ENCODE measurements at regions not wholly inside any gene's neighbourhood (a gene's known extent, or its start where the extent isn't known, plus 50 kb on each side); places are given as distances from the start of the nearest gene placed in this dataset.

DNA sequence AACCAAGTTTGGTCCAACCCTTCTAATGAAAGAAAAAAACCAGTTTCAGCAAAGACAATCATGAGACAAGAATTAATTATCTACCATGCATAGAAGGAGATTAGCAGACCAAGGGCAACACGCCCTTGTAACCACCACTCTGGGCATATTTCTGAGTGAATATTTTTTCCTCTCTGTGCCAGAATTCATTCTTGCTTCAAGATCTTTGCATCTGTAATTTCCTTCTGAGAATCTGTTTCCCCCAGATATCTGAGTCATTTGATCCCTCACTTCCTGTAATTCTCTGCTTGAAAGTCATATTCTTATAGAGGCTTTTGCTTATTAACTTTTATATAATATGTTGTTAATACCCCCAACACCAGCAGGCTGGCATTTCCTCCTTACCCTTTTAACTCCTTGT lies 243.7 kb downstream of the SLC16A7 start:
- Histone ChIP-seq H3K27me3 (ENCODE audit: control insufficient read depth, insufficient read depth, low read length) (no peaks in the 10 kb centered on the region), H3K36me3 (ENCODE audit: control insufficient read depth, insufficient read depth, low read length) (no peaks in the 10 kb centered on the region), H3K27ac (ENCODE audit: low read depth, low read length) (no peak overlapping the region), H3K4me3 (ENCODE audit: low read length) (no peak overlapping the region), H3K9ac (ENCODE audit: low read length) (no peak overlapping the region), H3K4me1 (ENCODE audit: control insufficient read depth, insufficient read depth, low read length) (no peaks in the 10 kb centered on the region)

DNA sequence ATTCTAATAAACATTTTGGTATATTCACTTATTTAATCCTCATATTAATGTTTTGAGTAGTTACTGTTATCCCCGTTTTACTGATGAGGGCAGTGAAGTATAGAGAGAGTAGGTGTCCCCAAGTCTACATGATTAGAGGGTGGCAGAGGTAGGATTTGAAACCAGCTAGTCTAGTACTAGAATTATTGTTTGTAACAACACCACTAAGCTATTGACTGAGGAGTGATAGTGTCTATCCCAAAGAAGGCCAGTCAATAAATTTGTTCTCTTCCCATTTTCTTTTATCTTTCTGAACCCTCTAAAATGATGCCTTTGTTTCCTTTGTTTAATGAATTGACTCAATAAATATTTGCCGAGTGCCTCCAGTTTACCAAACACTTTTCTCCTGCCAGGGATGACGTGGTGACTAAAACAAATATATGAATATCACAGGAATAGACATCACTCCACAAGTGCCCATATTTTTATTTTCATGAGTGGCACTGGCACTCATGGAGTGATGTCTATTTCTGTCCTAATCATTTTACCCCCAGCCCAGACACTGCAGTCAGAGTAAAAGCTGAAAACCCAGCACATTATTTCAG lies 247.5 kb downstream of the SLC16A7 start:
- Histone ChIP-seq H3K27ac (ENCODE audit: low read depth, low read length) (no peak overlapping the region), H3K36me3 (ENCODE audit: control insufficient read depth, insufficient read depth, low read length) (no peaks in the 10 kb centered on the region), H3K27me3 (ENCODE audit: control insufficient read depth, insufficient read depth, low read length) (no peaks in the 10 kb centered on the region), H3K4me1 (ENCODE audit: control insufficient read depth, insufficient read depth, low read length) (no peaks in the 10 kb centered on the region), H3K4me3 (ENCODE audit: low read length) (no peak overlapping the region), H3K9ac (ENCODE audit: low read length) (no peak overlapping the region)

DNA sequence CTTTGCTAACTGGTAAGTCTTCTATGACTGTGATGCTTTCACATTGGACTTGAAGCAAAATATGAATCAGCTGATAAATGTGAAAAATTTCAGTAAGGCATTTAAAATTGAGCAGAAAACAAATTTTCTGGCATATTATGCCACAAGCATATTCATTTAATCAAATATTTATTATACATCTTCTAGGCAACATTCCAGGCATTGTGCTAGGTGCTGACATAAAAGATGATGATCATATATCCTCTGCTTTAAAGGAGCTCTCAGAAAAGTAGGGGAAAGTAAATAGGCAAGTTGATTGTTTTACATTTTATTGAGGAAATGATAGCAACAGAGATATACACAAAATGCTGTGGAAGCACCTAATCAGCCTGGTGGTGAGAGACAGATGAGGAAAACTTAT lies 248.9 kb downstream of the SLC16A7 start:
- no peaks in the 10 kb centered on the region for H3K36me3 ChIP-seq (ENCODE audit: control insufficient read depth, insufficient read depth, low read length)
- H3K9ac ChIP-seq (ENCODE audit: low read length) = no peak overlapping the region
- H3K27ac ChIP-seq (ENCODE audit: low read depth, low read length) = no peak overlapping the region
- H3K4me3 ChIP-seq (ENCODE audit: low read length) = no peak overlapping the region
- H3K27me3 ChIP-seq (ENCODE audit: control insufficient read depth, insufficient read depth, low read length) = no peaks in the 10 kb centered on the region
- H3K4me1 ChIP-seq (ENCODE audit: control insufficient read depth, insufficient read depth, low read length) = no peaks in the 10 kb centered on the region

DNA sequence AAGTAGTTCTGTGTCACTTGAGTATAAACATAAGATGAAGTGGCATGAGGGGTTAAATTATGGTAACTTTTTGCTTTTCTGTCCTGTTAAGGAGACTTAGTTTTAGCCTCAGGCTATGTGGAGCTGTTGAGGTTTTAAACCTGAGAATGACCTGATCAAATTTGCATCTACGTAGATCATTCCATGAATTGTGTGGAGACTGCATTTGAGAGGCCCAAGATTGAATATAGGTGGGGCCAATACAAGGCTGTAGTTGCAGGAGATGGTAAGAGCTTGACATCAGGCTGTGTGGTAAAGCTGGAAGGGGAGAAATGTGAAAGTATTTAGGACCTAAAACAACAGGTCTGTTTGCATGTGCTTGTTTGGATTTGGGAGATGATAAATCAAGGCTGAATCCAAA lies 249.5 kb downstream of the SLC16A7 start:
- Histone ChIP-seq H3K27me3 (ENCODE audit: control insufficient read depth, insufficient read depth, low read length) (no peaks in the 10 kb centered on the region), H3K4me1 (ENCODE audit: control insufficient read depth, insufficient read depth, low read length) (no peaks in the 10 kb centered on the region), H3K4me3 (ENCODE audit: low read length) (no peak overlapping the region), H3K9ac (ENCODE audit: low read length) (no peak overlapping the region), H3K36me3 (ENCODE audit: control insufficient read depth, insufficient read depth, low read length) (no peaks in the 10 kb centered on the region), H3K27ac (ENCODE audit: low read depth, low read length) (no peak overlapping the region)

DNA sequence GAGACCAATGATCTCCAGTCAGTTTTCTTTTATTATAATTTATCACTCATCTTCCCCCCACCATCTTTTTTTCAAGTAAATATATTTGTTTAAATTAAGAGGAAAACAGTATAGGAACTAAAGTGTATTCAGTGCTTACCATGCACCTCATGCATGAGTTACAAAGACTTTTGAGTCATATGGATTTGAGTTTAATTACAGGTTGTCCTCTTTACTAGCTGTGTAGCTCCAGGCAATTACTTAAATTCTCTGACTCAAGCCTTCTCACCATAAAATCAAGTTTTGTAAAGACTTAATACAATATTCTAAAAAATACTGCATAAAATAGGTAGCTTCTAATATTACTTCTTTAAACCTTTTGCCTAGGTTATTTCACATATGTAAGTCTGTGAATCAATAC lies 251.3 kb downstream of the SLC16A7 start:
- Histone ChIP-seq H3K4me1 (ENCODE audit: control insufficient read depth, insufficient read depth, low read length) (no peaks in the 10 kb centered on the region), H3K9ac (ENCODE audit: low read length) (no peak overlapping the region), H3K36me3 (ENCODE audit: control insufficient read depth, insufficient read depth, low read length) (no peaks in the 10 kb centered on the region), H3K4me3 (ENCODE audit: low read length) (no peak overlapping the region), H3K27ac (ENCODE audit: low read depth, low read length) (no peak overlapping the region), H3K27me3 (ENCODE audit: control insufficient read depth, insufficient read depth, low read length) (no peaks in the 10 kb centered on the region)

DNA sequence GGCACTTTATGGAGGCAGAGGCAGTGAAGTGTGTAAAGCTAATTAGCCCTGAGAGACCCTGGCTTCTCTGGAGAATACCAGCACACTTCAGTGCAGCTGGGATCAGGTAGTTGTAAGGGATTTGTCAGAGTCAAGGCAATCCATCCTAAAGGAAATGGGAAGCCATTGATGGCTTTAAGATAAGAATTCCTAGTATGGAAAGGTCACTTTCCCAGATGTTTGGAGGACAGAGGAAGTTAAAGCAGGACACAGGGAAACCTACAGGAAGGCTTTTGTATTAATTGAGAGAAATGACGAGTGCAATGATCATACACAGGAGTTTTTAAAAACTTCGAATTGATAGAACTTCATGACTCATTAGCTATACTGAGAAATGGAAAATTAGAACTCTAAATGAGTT lies 254.4 kb downstream of the SLC16A7 start:
- H3K27ac ChIP-seq (ENCODE audit: low read depth, low read length) = no peak overlapping the region
- H3K27me3 ChIP-seq (ENCODE audit: control insufficient read depth, insufficient read depth, low read length) = no peaks in the 10 kb centered on the region
- no peaks in the 10 kb centered on the region for H3K4me1 ChIP-seq (ENCODE audit: control insufficient read depth, insufficient read depth, low read length)
- H3K4me3 ChIP-seq (ENCODE audit: low read length) = no peak overlapping the region
- no peaks in the 10 kb centered on the region for H3K36me3 ChIP-seq (ENCODE audit: control insufficient read depth, insufficient read depth, low read length)
- H3K9ac ChIP-seq (ENCODE audit: low read length) = no peak overlapping the region

DNA sequence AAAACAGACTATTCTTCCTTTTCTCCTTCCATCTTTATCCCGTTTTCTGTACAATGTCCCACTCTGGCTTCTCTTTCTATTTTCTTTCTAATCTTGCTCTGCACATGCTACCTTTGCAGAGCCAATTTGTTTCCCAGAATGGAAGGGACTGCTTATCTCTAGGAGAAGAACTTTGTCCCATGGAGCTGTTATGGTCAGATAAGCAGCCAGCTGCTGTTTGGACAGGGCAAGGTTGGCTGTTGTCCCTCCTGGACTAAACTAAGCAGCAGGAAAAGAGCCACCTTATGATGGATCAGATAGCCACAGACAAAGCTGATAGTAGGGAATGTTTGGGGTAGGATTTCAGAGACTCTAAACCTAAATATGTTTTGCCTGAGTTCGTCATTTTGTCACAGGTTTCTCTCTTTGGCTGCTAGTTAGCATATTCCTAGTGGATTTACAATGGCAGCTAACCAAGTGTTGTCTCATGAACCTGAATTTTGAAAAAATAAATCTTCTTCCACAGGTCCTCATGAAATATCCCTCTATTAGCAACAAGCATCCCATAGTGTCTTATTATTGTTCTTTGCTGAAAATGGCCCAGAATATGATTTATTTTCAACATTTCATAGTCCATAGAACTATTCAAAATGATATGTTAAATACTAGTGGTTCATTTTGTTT lies 262.8 kb downstream of the SLC16A7 start:
- H3K9ac ChIP-seq (ENCODE audit: low read length) = no peak overlapping the region
- H3K36me3 ChIP-seq (ENCODE audit: control insufficient read depth, insufficient read depth, low read length) = no peaks in the 10 kb centered on the region
- H3K4me3 ChIP-seq (ENCODE audit: low read length) = no peak overlapping the region
- no peaks in the 10 kb centered on the region for H3K27me3 ChIP-seq (ENCODE audit: control insufficient read depth, insufficient read depth, low read length)
- no peak overlapping the region for H3K27ac ChIP-seq (ENCODE audit: low read depth, low read length)
- H3K4me1 ChIP-seq (ENCODE audit: control insufficient read depth, insufficient read depth, low read length) = no peaks in the 10 kb centered on the region

DNA sequence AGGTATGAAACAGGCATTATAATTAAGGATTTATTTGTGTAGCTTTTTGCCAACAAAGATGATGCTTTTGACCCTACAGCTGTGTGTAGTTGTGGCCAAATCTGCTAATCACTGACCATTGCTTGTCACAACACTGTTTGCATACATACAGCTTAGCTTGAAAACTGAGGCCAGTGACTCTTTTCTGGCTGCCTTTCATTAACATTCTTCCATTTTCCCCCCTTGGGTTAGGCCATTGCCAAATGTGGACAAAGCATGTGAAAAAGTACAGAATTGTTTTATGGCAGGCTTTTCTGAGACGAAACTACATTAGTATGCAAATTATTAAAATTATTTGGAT lies 263.3 kb downstream of the SLC16A7 start:
- H3K4me3 ChIP-seq (ENCODE audit: low read length) = no peak overlapping the region
- H3K4me1 ChIP-seq (ENCODE audit: control insufficient read depth, insufficient read depth, low read length) = no peaks in the 10 kb centered on the region
- no peak overlapping the region for H3K27ac ChIP-seq (ENCODE audit: low read depth, low read length)
- H3K9ac ChIP-seq (ENCODE audit: low read length) = no peak overlapping the region
- H3K36me3 ChIP-seq (ENCODE audit: control insufficient read depth, insufficient read depth, low read length) = no peaks in the 10 kb centered on the region
- H3K27me3 ChIP-seq (ENCODE audit: control insufficient read depth, insufficient read depth, low read length) = no peaks in the 10 kb centered on the region

DNA sequence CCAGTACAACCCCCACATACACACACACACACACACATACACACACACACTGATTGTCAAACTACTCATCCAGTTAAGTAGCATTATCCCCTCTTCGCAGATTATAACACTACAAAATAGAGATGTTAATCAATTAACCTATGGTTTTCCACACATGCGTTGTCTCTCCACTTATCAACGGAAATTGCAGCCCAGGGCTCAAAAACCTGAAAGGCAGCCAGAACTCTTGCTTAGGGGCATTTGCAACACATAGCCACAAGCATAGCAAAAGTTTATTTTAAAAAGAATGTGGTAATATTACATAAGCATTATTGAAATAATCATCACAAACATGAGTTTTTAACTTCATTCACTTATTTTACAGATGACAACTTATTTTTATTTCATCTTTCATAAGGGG lies 265.8 kb downstream of the SLC16A7 start:
- Histone ChIP-seq H3K27me3 (ENCODE audit: control insufficient read depth, insufficient read depth, low read length) (no peaks in the 10 kb centered on the region), H3K4me1 (ENCODE audit: control insufficient read depth, insufficient read depth, low read length) (no peaks in the 10 kb centered on the region), H3K9ac (ENCODE audit: low read length) (no peak overlapping the region), H3K27ac (ENCODE audit: low read depth, low read length) (no peak overlapping the region), H3K36me3 (ENCODE audit: control insufficient read depth, insufficient read depth, low read length) (no peaks in the 10 kb centered on the region), H3K4me3 (ENCODE audit: low read length) (no peak overlapping the region)

DNA sequence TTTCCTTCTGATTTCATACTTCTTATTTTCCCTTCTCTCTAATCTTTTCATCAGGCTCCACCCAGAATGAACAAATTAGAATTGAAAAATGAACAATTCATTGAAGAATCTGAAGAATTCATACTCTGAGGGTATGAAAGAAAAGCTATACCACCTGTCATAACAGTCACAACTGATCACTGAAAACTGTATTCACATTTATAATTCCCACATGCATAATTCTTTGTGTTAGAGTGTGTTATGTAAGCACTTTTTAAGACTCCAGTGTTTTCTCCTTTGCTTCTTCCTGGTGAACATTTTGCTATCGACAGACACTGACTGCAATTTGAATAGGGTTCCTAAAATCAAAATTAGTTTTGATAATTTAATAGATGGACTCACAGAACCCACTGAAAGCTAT lies 271.2 kb downstream of the SLC16A7 start:
- no peak overlapping the region for H3K9ac ChIP-seq (ENCODE audit: low read length)
- H3K27ac ChIP-seq (ENCODE audit: low read depth, low read length) = no peak overlapping the region
- H3K27me3 ChIP-seq (ENCODE audit: control insufficient read depth, insufficient read depth, low read length) = no peaks in the 10 kb centered on the region
- no peaks in the 10 kb centered on the region for H3K4me1 ChIP-seq (ENCODE audit: control insufficient read depth, insufficient read depth, low read length)
- no peaks in the 10 kb centered on the region for H3K36me3 ChIP-seq (ENCODE audit: control insufficient read depth, insufficient read depth, low read length)
- H3K4me3 ChIP-seq (ENCODE audit: low read length) = no peak overlapping the region

DNA sequence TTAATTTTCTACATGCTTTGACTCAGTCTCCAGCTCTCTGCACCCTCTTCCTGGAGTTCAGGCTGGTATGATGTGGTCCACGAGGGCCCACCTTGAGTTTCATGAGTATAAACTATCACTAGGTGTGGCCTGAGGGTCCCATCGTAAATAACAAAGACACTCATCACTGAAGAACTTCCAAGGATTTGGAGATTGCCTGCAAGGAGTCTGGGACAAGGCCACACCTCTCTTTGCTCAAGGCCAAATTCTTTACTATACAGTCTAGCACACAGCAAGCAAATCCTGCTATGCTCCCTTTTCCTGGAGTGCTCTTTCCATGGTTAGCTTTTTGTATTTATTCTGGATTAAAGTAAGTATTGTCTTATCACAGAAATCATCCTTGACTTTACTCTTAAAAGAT lies 271.9 kb downstream of the SLC16A7 start:
- Histone ChIP-seq H3K4me1 (ENCODE audit: control insufficient read depth, insufficient read depth, low read length) (no peaks in the 10 kb centered on the region), H3K4me3 (ENCODE audit: low read length) (no peak overlapping the region), H3K27me3 (ENCODE audit: control insufficient read depth, insufficient read depth, low read length) (no peaks in the 10 kb centered on the region), H3K27ac (ENCODE audit: low read depth, low read length) (no peak overlapping the region), H3K36me3 (ENCODE audit: control insufficient read depth, insufficient read depth, low read length) (no peaks in the 10 kb centered on the region), H3K9ac (ENCODE audit: low read length) (no peak overlapping the region)

DNA sequence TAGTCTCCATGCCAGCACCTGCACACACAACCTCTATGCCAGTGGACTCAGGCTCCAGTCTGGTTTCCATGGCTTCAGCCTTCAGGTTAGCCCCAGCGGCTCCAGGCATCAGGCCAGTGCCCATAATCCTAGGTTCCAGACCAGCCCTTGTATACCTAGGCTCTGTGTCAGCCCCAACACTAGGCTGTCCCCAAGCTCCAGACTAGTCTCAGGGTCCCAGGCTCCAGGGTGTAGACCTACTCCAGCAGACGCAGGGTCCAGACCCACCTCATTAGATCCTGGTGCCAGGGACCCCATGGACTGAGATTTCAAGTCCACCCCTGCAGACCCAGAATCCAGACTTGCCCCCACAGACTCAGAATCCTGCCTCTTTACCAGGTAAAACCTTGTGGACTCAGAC lies 275.9 kb downstream of the SLC16A7 start:
- H3K9ac ChIP-seq (ENCODE audit: low read length) = no peak overlapping the region
- H3K27me3 ChIP-seq (ENCODE audit: control insufficient read depth, insufficient read depth, low read length) = no peaks in the 10 kb centered on the region
- H3K36me3 ChIP-seq (ENCODE audit: control insufficient read depth, insufficient read depth, low read length) = no peaks in the 10 kb centered on the region

DNA sequence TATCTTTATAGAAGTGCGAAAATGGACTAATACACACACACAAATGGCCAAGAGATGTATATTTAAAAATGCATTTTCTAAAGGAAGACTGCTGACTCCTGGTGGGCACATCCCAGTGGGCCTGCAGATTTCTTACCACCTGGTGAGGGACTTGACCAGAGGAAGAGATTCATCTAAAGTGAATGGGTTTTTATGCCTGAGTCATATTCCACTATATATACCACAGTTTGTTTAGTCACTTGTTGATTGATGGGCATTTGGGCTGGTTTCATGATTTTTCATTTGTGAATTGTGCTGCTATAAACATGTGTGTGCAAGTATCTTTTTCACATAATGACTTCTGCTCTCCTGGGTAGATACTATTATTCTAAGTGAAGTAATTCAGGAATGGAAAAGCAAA lies 277.3 kb downstream of the SLC16A7 start:
- H3K36me3 ChIP-seq (ENCODE audit: control insufficient read depth, insufficient read depth, low read length) = no peaks in the 10 kb centered on the region
- no peaks in the 10 kb centered on the region for H3K27me3 ChIP-seq (ENCODE audit: control insufficient read depth, insufficient read depth, low read length)
- H3K4me1 ChIP-seq (ENCODE audit: control insufficient read depth, insufficient read depth, low read length) = no peaks in the 10 kb centered on the region
- H3K4me3 ChIP-seq (ENCODE audit: low read length) = no peak overlapping the region
- no peak overlapping the region for H3K9ac ChIP-seq (ENCODE audit: low read length)
- no peak overlapping the region for H3K27ac ChIP-seq (ENCODE audit: low read depth, low read length)

More for the DNA sequence above, 275.9 kb downstream of the SLC16A7 start:
- no peak overlapping the region for H3K4me3 ChIP-seq (ENCODE audit: low read length)
- no peaks in the 10 kb centered on the region for H3K4me1 ChIP-seq (ENCODE audit: control insufficient read depth, insufficient read depth, low read length)
- no peak overlapping the region for H3K27ac ChIP-seq (ENCODE audit: low read depth, low read length)
